HG03575 (cell line): ENCODE measurements at regions not wholly inside any gene's neighbourhood (a gene's known extent, or its start where the extent isn't known, plus 50 kb on each side); places are given as distances from the start of the nearest gene placed in this dataset.

Experiments
- ATAC-seq: cut with Tn5 transposase; IDR thresholded peaks from one replicate; pipeline ENCODE4 v1.9.1; 2021; ENCODE audit not compliant: unreplicated experiment, insufficient number of reproducible peaks, low FRiP score; ENCODE audit errors: extremely low read depth

GRCh38 chr20:24871480-24872213, 77.4 kb upstream of the CST7 start:
- ATAC-seq: no peak

- ATAC-seq: no peak
Observed at GRCh38 chr20:24872291-24873024, 76.6 kb upstream of the CST7 start.

- no peak for ATAC-seq
Observed at GRCh38 chr20:24873025-24873620, 75.9 kb upstream of the CST7 start.

DNA sequence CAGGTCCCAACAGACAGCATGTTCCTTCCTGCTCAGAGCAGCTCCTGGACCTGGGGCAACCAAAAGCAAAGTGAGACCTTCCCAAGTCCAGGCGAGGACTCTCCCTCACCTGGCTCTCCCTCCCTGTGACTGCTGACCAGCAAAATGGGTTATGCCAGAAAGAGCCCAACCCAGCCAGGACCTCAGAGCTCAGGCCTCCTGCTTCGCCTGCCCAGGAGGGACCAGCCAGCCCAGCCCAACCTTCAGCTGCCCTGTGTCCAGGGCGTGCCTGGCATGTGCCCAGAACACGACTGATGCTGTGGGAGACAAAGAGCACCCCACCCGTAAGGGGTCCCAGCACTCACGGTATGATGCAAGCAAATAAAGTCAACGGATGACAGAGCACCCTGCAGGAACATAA, 74.0 kb upstream of the CST7 start:
- no peak for ATAC-seq

- no peak for ATAC-seq
Observed at GRCh38 chr20:24877652-24878051, 71.4 kb upstream of the CST7 start.

GRCh38 chr20:24878657-24879056, 70.4 kb upstream of the CST7 start:
- no peak for ATAC-seq

DNA sequence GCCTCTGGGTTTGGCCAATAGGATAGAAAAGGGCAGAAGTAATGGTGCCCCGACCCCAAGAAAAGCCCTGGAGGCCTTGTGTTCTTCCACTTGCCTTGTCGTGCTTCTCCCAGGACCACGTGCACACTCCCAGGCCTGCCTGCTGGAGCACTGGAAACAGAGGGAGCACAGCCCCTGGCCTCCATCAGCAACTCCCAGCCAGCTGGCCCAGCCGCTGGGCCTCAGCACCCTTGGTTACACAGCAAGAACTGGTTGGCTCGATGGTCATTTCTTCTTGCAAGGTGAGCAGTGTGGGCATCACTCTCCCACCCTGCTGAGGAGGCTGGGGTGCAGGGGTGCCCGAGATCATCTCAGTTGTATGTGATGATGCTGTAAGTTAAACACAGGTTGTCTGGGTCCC, 69.2 kb upstream of the CST7 start:
- no peak for ATAC-seq

DNA sequence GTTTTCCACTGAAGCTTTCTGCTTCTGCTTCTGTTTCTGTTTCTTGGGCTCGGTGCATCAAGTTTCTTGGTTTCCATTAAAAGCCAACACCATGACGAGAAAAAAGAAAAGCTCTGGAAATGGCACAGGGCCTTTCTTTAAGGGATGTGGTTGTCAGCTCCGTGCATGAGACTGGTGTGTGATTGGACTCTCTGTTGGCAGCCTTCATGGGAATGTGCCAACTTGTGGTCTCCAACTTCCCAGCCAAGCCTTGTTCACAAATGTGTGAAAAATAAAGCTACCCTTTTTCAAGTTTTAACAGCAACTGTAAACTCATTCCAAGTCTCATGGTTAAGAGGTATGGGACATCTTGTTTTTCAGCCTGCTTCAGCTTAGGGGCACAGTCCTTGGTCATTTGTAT, 68.7 kb upstream of the CST7 start:
- no peak for ATAC-seq

DNA sequence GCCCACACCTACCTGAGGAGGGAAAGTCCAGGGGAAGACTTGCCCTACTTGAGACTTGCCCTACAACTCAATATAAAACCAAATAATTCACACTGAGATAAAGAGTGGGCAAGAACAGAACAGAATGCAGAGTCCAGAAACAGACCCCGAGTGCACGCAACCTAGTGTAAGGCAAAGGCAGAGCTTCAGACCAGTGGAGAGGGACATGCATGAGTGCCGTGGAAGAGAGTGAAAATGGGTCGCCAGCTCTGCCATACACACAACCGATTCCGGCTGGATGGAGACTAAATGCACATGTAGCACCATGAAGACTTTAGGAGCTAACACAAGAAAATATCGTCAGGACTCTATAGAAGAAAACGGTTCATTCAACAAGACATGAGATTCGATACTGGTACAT, 58.8 kb upstream of the CST7 start:
- ATAC-seq: no peak

GRCh38 chr20:24891546-24892393, 57.3 kb upstream of the CST7 start:
- no peak for ATAC-seq

DNA sequence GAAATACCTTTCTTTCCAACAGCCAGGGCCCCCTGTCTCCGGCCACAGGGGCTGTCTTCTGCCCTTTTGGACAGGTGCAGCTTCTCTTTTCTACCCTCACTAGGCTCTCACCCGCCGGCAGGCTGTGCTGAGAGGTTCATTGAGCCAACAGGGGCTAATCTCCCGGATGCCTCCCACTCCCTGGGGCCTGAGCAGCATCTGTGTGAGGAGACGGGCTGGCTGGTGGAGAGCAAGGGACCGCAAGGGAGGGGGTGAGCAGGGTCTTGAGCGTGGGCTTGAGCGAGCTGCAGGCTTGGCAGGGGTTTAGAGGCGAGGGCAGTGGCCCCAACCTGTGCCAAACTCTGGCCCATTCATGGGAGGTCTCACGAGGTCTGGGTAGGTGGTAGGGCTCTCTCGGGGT, 56.5 kb upstream of the CST7 start:
- ATAC-seq: no peak

DNA sequence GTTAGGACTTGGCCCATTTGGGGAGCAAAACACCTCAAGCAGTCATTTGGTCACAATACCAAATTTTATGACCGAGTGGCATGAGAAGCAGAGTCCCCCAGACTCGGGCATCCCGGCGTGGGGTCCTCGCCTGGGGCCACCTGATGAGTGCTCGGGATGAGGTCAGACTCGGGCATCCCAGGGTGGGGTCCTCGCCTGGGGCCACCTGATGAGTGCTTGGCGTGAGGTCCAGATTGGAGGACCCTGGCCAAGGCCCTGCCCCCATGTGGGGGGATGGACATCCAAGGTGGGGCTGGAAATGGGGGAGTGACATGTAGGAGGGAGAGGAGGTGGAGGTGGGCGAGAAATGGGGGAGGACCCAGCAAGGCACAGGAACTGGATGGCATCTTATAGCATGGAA, 56.1 kb upstream of the CST7 start:
- no peak for ATAC-seq

GRCh38 chr20:24894488-24894887, 54.6 kb upstream of the CST7 start:
- ATAC-seq: no peak

DNA sequence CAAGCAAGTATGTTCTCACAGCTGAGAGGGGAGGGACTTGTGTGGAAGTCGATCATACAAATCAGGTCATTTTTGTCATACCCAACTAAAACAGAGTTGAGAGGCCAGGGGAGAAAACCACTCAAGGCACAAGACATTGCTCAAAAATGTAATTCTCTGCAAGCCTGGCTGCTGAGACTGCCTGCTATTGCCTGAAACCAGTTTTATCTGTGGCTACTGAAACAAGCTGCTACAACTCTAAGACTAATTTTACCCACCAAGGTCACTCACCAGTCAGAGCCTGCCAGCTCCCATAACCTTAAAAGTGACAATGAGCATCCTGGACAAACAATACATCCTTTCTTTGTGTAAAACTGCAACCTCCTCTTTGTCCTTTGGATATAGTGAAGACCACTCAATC, 54.1 kb upstream of the CST7 start:
- no peak for ATAC-seq

DNA sequence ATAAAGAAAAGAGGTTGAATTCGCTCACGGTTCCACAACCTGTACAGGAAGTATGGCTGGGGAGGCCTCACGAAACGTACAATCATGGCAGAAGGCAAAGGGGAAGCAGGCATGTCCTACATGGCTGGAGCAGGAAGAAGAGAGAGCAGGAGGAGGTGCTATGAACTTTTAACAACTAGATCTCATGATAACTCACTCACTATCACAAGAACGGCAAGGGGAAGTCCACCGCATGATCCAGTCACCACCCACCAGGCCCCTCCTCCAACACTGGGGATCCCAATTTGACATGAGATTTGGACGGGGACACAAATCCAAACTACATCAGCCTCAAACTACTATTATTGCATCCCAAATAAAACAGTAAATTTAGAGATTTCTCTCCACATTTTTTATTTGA, 53.6 kb upstream of the CST7 start:
- ATAC-seq: no peak

GRCh38 chr20:24895898-24896658, 53.0 kb upstream of the CST7 start:
- no peak for ATAC-seq

DNA sequence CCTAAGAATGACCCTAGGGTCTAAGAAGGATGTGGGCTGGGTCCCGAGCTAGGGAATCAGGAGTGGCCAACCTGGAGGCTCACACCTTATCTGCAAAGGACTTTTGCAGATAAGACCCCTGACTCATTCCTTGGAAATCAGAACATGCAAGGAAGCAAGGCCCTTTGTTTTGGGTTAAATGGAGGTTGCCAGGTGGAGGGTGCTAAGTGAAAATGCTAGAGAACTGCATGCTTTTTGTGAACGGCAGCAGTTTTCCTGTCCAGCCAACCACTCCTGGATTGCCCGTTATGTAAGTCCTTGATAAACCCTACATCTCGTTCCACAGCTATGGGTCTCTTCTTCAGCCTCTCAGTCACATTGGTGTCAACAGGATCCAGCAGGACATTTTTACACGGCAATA, 52.1 kb upstream of the CST7 start:
- ATAC-seq: no peak

DNA sequence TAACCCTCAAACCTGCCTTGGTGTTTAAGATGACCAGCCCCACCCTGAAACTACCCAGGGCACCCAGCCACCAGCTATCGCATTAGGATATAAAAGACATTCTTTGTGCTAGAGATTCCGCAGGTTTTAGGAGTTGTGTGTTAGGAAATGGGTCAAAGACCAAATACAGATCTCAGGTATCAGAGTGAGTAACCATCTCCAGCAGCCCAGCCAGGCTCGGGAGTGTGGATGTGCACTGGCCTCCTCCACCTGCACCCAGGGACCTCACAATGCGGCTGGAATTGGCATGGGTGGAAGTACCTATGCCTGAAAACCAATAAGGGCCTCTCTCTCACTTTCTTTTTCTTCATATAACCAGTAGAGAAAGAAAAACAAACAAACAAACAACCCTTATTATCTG, 51.1 kb upstream of the CST7 start:
- no peak for ATAC-seq

DNA sequence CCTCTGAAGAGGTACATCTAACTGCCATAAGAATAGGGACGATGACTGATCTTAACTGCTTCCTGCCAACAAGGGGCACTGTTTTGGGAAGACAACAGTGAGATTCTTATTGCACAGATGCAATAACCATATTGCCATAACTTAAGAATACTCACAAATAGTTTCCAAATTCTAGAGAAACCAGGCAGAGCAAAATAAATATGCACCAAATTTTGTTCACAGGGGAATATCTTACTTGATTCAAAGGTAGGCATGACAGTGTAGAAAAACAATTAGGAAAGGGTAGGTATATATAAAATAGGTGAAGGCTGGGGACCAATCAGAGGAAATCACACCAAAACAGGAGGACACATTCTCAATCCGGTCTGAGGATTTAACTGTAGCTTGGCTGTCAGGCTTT, 49.9 kb upstream of the CST7 start:
- no peak for ATAC-seq
